NCI-H345 treated with DMSO at 0.1 percent for 48 hours (cell line): ENCODE measurements at regions not wholly inside any gene's neighbourhood (a gene's known extent, or its start where the extent isn't known, plus 50 kb on each side); places are given as distances from the start of the nearest gene placed in this dataset.
A peak's percentile ranks its signal among the peaks of the same experiment; 100 is the strongest.

ENCODE experiments used
- DNase-seq: peaks from one replicate; lab custom pipeline; 2025; ENCODE audit not compliant: unreplicated experiment; lab: John Stamatoyannopoulos, UW

- DNase-seq = no peak
Observed at GRCh38 chr13:109451726-109452125, 334.7 kb downstream of the IRS2 start.

DNA sequence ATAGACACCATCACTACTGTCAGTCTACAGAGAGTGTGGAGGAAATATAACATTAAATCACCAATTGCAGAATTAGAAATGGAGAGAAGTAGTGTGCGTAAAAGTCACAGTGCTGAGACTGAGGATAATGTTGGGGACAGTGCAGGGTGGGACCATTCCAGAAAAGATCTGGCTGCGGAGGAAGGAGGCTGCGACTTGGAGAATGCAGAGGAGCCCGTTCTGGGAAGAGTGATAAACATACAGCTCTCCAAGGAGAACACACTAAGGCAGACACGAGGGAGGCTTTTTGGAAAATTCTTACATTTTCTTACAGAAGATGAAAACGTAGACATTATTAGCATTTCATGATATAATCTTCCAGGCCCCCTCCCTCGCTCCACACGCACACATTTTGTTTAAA is 337.8 kb downstream of the IRS2 start:
- DNase-seq = no peak

DNA sequence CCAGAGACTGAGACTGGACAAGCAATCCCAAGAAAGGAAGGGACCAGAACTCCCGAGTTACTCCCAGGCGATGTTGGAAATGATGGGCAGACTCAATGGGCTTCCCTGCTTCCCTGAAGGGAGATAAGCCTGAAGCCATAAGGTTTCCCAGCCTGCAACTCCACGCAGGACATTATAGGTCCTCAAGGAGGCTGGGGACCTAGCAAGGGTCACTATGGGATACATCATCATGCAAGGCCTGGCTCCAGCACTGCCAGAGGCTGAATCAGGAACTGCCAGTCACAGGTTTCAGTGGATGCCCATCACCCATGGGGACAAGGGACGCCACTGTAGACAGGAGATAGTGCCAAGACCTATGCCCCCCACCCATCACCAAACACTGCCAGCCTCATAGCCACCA is 338.7 kb downstream of the IRS2 start:
- DNase-seq = no peak

DNA sequence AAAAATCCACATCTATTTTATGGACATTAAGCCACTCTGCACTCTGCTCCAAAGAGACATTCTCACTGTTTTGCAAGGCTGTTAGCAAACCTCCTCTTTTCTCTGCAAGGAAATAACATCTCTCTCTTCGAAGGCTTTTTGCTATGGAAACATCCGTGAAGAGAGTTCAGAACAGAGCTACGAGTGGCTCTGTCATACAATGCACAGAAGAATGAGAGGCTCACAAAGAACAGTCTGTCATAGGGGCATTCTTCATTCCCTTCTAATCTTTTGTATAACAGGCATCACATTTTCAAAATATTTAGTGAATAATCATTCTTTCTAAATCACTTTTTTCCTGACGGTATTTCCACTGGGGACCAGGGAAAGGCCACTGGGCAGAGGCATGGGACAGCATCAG is 346.1 kb downstream of the IRS2 start:
- no peak for DNase-seq

- no peak for DNase-seq
Observed at GRCh38 chr13:109439813-109440212, 346.6 kb downstream of the IRS2 start.

DNA sequence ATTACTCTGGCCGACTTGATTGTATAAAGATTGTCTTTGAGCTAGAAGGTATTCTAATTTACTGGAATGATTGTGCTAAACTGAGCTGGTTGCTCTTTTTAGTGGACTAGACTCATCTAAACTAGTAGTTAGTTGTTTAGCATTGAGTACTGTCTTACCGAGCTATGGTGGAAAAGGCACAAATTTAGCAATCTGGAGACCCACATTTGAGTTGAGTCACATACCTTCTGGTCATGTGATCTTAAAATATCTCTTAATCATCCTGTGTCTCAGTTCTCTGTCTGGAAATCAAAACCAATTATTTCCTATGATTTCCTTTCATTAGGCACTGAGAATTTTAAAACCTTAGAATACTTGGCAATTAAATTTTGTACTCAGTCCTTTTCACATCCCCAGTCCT is 349.5 kb downstream of the IRS2 start:
- DNase-seq = no peak

- DNase-seq = no peak
Observed at GRCh38 chr13:109436055-109436622, 350.2 kb downstream of the IRS2 start.

GRCh38 chr13:109431217-109431616 is 355.2 kb downstream of the IRS2 start:
- no peak for DNase-seq

GRCh38 chr13:109428146-109428545 is 358.2 kb downstream of the IRS2 start:
- DNase-seq = no peak

- no peak for DNase-seq
Observed at GRCh38 chr13:109427695-109428094, 358.7 kb downstream of the IRS2 start.

- DNase-seq = no peak
Observed at GRCh38 chr13:109427148-109427547, 359.2 kb downstream of the IRS2 start.

- DNase-seq = no peak
Observed at GRCh38 chr13:109426690-109426990, 359.7 kb downstream of the IRS2 start.

- no peak for DNase-seq
Observed at GRCh38 chr13:109425821-109426689, 360.3 kb downstream of the IRS2 start.

GRCh38 chr13:109422161-109422560 is 364.2 kb downstream of the IRS2 start:
- no peak for DNase-seq

- no peak for DNase-seq
Observed at GRCh38 chr13:109419896-109420295, 366.5 kb downstream of the IRS2 start.

DNA sequence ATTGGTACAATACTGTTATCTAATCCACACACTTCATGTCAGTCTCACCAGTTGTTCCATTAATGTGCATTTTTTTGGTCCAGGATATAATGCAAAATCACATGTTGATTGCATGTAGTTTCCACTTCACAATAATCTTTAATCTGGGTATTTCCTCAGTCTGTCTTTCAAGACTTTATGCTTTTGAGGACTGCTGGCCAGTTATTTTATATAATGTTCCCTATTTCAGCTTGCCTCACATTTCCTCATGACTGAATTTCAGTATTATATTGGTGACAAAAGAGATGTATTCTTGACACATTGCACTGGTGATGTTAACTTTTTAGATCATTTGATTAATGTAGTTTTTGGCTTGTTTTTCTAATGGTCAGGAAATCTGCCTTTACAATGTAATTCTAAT is 368.3 kb downstream of the IRS2 start:
- DNase-seq = no peak

DNA sequence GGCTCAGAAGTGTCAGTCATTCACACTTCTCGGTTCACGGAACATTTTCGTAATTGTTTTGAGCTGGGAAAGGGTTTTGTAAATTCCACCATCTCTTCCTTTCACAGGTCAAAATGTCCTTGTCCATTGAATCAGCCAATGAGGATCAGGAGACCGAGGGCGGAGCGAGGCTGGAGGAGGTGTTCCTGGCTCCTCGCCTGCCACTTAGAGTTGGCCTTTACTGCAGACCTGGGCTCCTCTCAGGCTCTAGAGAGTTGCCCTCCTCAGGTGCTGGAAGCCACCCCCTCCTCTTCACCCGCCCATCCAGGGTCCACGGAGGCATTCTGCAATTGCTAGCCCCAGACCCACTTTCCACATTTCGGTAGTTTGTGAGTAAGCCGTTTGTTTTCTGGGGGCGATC is 370.4 kb downstream of the IRS2 start:
- no peak for DNase-seq

- DNase-seq = no peak
Observed at GRCh38 chr13:109415057-109415456, 371.3 kb downstream of the IRS2 start.

DNA sequence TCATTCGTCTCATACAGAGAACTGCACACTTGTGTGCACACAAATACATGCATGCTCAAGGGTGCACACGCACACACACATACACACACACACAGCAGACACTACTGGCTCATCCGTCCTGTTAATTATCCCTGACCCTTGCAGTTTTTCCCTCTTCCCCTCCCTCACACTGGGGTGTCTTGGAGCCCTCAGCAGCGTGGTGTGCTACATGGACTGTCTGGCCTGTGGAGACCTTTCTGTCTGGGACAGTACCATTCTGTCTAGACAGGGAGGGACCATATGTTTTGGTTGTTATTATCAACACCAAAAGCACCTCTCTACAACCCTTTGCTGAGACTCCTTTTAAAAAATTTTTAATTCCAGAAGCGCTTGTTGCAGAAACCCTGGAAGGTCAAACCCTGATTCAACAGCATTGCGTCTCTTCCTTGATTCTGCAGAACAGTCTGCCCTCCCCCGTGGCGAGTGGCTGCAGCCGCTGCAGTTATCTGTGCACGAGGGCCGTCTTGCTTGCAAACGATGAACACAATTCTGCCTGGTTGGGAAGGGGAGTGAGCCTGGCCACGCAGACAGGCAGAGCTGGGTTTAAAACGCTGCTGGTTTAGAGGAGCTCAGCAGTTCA is 374.0 kb downstream of the IRS2 start:
- peak; percentile 70 for DNase-seq

DNA sequence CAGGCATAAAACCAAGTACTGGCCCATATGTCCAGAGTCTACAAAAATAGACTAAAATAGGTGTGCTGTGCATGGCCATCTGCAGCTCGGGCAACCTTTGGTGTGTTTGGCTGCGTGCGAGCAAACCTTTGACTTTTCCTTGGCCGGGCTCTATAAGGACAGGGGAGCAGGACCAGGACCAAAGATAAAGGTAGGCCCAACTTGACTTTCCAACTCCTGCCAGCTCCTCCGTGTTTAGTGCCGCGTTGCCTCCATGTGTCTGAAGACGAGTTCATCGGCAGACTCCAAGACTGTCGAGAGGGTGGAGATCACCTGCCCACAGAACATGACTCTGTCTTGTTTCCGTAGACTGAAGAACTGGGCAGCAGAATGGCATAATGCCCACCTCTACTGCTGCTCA is 375.5 kb downstream of the IRS2 start:
- no peak for DNase-seq

GRCh38 chr13:109408591-109409382 is 377.6 kb downstream of the IRS2 start:
- DNase-seq = no peak
